ENCODE measurements at regions not wholly inside any gene's neighbourhood (a gene's known extent, or its start where the extent isn't known, plus 50 kb on each side); places are given as distances from the start of the nearest gene placed in this dataset.

- no peak for TF ChIP-seq CTCF (IDR thresholded peaks at IDR 0.05; ENCODE audit: low read depth, low read length)
- no peak for TF ChIP-seq EZH2phosphoT487 (IDR thresholded peaks at IDR 0.05; ENCODE audit: low read depth)
These were observed 571.4 kb downstream of the NOVA1 start for GRCh38 chr14:26026384-26026783.
